Left ventricle myocardium inferior (tissue), 1 donor: ENCODE measurements at regions not wholly inside any gene's neighbourhood (a gene's known extent, or its start where the extent isn't known, plus 50 kb on each side); places are given as distances from the start of the nearest gene placed in this dataset.
"Not testable (repeated sequence)": the region's sequence is repeated elsewhere in the genome, so short reads cannot be mapped to it uniquely, and the experiment has no call there.

Experiments
- DNase-seq: peaks from one replicate; pipeline ENCODE4 v3.0.0-alpha.2; 2020
- H3K27ac ChIP-seq: fragments of 200-600 bp; replicated peaks from 2 replicates; pipeline ENCODE4 v1.8.0; 2021
- H3K27me3 ChIP-seq: fragments of 200-600 bp; 2 replicates; pipeline ENCODE4 v1.8.0; 2021; ENCODE audit warnings: low read depth
- H3K36me3 ChIP-seq: fragments of 200-600 bp; 2 replicates; pipeline ENCODE4 v1.8.0; 2021
- H3K4me1 ChIP-seq: fragments of 200-600 bp; 2 replicates; pipeline ENCODE4 v1.8.0; 2021
- H3K4me3 ChIP-seq: fragments of 200-600 bp; 2 replicates; pipeline ENCODE4 v1.8.0; 2021; ENCODE audit warnings: mild to moderate bottlenecking, moderate library complexity
- H3K9me3 ChIP-seq: fragments of 200-600 bp; replicated peaks from 2 replicates; pipeline ENCODE4 v1.8.0; 2021
- intact Hi-C: fragments of 100-400 bp; cut with micrococcal nuclease; formaldehyde crosslinking; loops from one replicate; pipeline ENCODE4 v1.11.0; 2022
- TF ChIP-seq, protein P1 (sequence below): fragments of 200-600 bp; IDR thresholded peaks from 2 replicates; pipeline ENCODE4 v1.8.0; 2021; ENCODE audit warnings: antibody characterized with exemption, mild to moderate bottlenecking, borderline replicate concordance
- donor health status: DM: no; HTN: yes; CAD: no; lungs with severe emphysema.

DNA sequence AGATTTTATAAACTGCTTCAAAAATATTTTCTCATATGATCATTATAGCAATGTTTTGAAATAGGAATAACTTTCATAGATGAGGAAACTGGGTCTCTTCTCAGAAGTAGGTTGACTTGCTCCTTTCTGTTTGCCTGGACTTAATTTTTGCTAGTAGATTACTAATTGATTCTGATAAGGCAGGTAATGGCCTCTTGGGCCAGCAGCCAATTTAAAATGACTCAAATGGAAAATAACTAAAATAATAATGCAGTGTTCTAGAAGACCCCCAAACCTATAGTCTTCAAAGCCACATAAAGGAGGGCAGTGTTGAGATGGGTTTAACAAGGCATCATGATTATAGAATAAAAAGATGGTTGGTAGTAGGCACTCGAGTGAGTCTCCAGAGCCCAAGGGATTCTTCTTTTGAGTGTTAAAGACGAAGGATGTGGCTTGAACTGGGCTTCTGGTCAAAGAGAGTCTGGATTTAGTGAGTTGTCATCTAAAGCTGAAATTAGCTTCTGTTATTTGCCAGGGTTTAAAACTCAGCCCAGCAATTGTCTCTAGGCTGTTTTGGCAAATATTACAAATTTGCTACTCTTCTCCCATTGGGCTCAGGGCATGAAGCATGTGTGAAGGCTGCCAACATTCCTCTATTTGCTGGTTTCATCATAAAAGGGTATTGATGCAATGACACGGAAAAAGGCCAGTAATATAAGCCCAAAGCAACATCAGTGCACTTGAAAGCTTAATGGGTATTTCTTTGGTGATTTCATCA lies 297.1 kb upstream of the MEIS2 start:
- intact Hi-C loops, result no loop called here
- Histone ChIP-seq H3K9me3 (peaks cover 4% of the 10 kb centered on the region), H3K27ac (no peak overlapping the region), H3K4me1 (peaks cover 17% of the 10 kb centered on the region), H3K4me3 (no peak overlapping the region), H3K36me3 (no peaks in the 10 kb centered on the region), H3K27me3 (no peaks in the 10 kb centered on the region)
- TF ChIP-seq, protein P1, sequence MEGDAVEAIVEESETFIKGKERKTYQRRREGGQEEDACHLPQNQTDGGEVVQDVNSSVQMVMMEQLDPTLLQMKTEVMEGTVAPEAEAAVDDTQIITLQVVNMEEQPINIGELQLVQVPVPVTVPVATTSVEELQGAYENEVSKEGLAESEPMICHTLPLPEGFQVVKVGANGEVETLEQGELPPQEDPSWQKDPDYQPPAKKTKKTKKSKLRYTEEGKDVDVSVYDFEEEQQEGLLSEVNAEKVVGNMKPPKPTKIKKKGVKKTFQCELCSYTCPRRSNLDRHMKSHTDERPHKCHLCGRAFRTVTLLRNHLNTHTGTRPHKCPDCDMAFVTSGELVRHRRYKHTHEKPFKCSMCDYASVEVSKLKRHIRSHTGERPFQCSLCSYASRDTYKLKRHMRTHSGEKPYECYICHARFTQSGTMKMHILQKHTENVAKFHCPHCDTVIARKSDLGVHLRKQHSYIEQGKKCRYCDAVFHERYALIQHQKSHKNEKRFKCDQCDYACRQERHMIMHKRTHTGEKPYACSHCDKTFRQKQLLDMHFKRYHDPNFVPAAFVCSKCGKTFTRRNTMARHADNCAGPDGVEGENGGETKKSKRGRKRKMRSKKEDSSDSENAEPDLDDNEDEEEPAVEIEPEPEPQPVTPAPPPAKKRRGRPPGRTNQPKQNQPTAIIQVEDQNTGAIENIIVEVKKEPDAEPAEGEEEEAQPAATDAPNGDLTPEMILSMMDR, result no peak
- DNase-seq, result no peak

DNA sequence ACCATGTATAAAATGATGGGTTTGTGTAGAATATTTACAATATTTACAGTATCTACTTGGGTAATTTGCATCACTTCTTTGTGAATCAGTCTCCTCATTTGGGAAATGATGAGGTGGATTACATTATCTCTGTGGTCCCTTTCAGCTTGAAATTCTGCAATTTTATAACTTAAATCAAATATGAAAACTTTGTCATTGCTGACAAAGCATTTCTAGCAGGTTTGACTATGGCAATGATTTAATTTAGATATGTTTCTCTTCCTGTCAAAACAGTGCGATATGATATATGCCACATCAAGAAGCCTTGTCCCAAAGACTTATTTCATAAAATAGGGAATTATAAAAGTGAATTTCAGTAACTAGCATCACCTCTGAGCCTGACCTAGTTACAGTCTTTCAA lies 315.8 kb upstream of the MEIS2 start:
- Histone ChIP-seq H3K36me3 (no peaks in the 10 kb centered on the region), H3K27me3 (no peaks in the 10 kb centered on the region), H3K4me3 (no peak overlapping the region), H3K9me3 (no peaks in the 10 kb centered on the region), H3K4me1 (no peaks in the 10 kb centered on the region), H3K27ac (no peak overlapping the region)
- no peak for DNase-seq
- intact Hi-C loops, result no loop called here
- TF ChIP-seq, protein P1, result no peak

DNA sequence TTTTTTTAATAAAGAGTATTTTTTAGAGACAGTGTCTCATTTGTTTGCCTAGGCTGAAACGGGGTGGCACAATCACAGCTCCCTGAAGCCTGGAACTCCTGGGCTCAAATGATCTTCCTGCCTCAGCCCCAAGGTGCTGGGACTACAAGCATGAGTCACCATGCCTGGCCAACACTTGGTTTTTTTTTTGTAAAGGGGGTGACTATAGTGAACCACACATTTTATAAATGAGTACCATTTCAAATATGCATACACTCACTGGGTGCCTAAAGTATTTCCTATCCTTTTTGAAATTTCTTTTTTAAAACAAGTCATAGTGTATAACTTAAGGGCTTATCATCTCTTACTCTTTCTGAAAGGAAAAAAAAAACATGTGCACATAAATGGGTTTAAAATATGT lies 325.2 kb upstream of the MEIS2 start:
- TF ChIP-seq, protein P1, result no peak
- no peak for DNase-seq
- Histone ChIP-seq H3K9me3 (no peaks in the 10 kb centered on the region), H3K4me3 (no peak overlapping the region), H3K27me3 (no peaks in the 10 kb centered on the region), H3K36me3 (no peaks in the 10 kb centered on the region), H3K27ac (no peak overlapping the region), H3K4me1 (no peaks in the 10 kb centered on the region)
- intact Hi-C loops, result no loop called here

DNA sequence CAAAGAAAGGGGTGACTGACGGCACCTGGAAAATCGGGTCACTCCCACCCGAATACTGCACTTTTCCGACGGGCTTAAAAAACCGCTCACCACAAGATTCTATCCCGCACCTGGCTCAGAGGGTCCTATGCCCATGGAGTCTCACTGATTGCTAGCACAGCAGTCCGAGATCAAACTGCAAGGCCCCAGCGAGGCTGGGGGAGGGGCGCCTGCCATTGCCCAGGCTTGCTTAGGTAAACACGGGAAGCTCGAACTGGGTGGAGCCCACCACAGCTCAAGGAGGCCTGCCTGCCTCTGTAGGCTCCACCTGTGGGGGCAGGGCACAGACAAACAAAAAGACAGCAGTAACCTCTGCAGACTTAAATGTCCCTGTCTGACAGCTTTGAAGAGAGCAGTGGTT lies 327.0 kb upstream of the MEIS2 start:
- DNase-seq, H3K4me3 ChIP-seq, H3K4me1 ChIP-seq, H3K9me3 ChIP-seq, H3K36me3 ChIP-seq, H3K27ac ChIP-seq, H3K27me3 ChIP-seq, intact Hi-C loops: not testable (repeated sequence)

DNA sequence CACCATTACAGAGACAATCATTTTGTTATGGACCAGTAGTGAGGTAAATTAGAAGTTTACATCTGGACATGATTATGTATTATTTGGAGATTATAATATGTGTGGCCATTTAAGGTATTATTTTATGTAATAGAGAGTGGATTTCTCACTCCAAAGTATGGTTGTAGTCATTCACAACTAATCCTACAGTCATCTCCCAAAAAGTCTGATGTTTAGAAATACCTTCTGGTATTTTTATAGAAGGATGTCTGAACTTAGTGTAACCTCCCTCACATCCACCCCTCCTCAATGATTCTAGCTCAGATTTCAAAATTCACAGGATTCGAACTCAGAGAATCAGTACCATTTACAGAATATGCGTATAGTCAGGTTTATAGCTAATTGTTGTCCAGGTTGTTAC lies 346.6 kb upstream of the MEIS2 start:
- Histone ChIP-seq H3K36me3 (no peaks in the 10 kb centered on the region), H3K27ac (no peak overlapping the region), H3K4me3 (no peak overlapping the region), H3K9me3 (peaks cover 6% of the 10 kb centered on the region), H3K4me1 (no peaks in the 10 kb centered on the region), H3K27me3 (no peaks in the 10 kb centered on the region)
- TF ChIP-seq, protein P1, result no peak
- intact Hi-C loops, result no loop called here
- DNase-seq, result no peak

DNA sequence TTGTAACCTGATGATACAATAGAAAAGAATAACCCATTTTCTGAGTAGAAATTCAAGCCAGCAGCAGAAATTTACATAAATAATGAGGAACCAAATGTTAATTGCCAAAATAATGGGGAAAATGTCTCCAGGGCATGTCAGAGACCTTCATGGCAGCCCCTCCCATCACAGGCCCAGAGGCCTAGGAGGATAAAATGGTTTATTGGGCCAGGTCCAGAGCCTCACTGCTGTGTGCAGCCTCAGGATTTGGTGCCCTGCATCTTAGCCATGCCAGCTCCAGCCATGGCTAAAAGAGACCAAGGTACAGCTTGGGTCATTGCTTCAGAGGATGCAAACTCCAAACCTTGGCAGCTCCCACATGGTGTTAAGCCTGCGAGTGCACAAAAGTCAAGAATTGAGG lies 352.1 kb upstream of the MEIS2 start:
- Histone ChIP-seq H3K36me3 (no peaks in the 10 kb centered on the region), H3K4me3 (no peak overlapping the region), H3K9me3 (peaks cover 23% of the 10 kb centered on the region), H3K27ac (no peak overlapping the region), H3K27me3 (no peaks in the 10 kb centered on the region), H3K4me1 (no peaks in the 10 kb centered on the region)
- intact Hi-C loops, result no loop called here
- DNase-seq, result no peak
- TF ChIP-seq, protein P1, result no peak
